ENCODE measurements at regions not wholly inside any gene's neighbourhood (a gene's known extent, or its start where the extent isn't known, plus 50 kb on each side); places are given as distances from the start of the nearest gene placed in this dataset.

DNA sequence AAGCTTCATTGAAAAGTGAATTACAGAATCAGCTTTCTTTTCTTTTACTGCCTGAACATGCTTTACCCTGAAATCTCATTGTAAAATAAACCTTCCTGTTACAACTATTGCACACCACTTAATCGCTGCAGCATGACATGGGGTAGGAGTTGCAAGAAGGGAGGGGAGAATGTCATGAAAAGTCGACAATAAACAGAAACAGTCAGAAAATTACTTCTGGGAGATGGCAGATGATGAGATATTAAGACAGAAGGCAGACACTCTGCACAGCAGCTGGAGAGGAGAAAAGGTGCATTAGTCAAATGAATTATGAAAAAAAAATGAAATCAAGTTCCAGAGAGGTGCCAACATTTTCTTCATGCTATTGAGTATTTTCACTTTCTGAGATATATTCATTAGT, 287.7 kb downstream of the PCDH7 start:
- Histone ChIP-seq H3K9me3 (ENCODE audit: control insufficient read depth in 2 of 2, insufficient read depth in 1 of 2, low read depth in 1 of 2, low read length in 1 of 2) (peaks cover 0 to 5% of the 10 kb centered on the region in 2 donors), H3K4me1 (ENCODE audit: control insufficient read depth in 3 of 3, insufficient read depth in 2 of 3, low read depth in 1 of 3, low read length in 2 of 3) (no peaks in the 10 kb centered on the region), H3K27me3 (ENCODE audit: control insufficient read depth in 3 of 3, insufficient read depth in 3 of 3, low read length in 3 of 3) (no peaks in the 10 kb centered on the region), H3K36me3 (ENCODE audit: control insufficient read depth in 3 of 3, insufficient read depth in 2 of 3, low read depth in 1 of 3, low read length in 3 of 3) (no peaks in the 10 kb centered on the region), H3K27ac (ENCODE audit: low read depth in 1 of 3, low read length in 2 of 3) (no peak overlapping the region), H3K4me3 (ENCODE audit: low read depth in 1 of 3, low read length in 3 of 3) (no peak overlapping the region)
- FAIRE-seq = no peak
- 71 to 81% (median 72%) methylated on average over 2 of the region's 2 CpGs for WGBS, 3 donors
- DNase-seq = no peak

DNA sequence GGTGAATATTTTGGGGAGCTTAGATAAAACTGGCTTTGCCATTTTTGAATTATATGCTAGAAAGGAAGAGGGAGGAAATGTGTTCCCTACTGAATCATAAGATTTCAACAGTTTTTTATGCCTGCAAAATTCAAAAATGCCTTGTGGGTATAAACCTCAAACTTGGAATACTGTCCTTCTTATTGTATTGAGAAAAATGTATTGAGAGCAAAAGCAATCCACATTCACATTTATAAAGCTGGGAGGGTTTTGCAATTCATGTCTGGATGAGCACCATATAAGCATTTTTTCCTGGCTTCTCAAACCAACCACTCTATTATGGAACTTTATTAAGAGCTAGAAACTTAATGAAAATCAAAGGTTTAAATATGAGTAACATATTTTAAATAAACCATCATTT, 289.8 kb downstream of the PCDH7 start:
- Histone ChIP-seq H3K4me3 (ENCODE audit: low read depth in 1 of 3, low read length in 3 of 3) (no peak overlapping the region), H3K36me3 (ENCODE audit: control insufficient read depth in 3 of 3, insufficient read depth in 2 of 3, low read depth in 1 of 3, low read length in 3 of 3) (no peaks in the 10 kb centered on the region), H3K4me1 (ENCODE audit: control insufficient read depth in 3 of 3, insufficient read depth in 2 of 3, low read depth in 1 of 3, low read length in 2 of 3) (no peaks in the 10 kb centered on the region), H3K27ac (ENCODE audit: low read depth in 1 of 3, low read length in 2 of 3) (no peak overlapping the region), H3K9me3 (ENCODE audit: control insufficient read depth in 2 of 2, insufficient read depth in 1 of 2, low read depth in 1 of 2, low read length in 1 of 2) (no peaks in the 10 kb centered on the region), H3K27me3 (ENCODE audit: control insufficient read depth in 3 of 3, insufficient read depth in 3 of 3, low read length in 3 of 3) (no peaks in the 10 kb centered on the region)
- DNase-seq (no peak), FAIRE-seq (no peak)

- DNase-seq (no peak), FAIRE-seq (no peak)
- Histone ChIP-seq H3K27ac (ENCODE audit: low read depth in 1 of 3, low read length in 2 of 3) (no peak overlapping the region), H3K4me1 (ENCODE audit: control insufficient read depth in 3 of 3, insufficient read depth in 2 of 3, low read depth in 1 of 3, low read length in 2 of 3) (no peaks in the 10 kb centered on the region), H3K27me3 (ENCODE audit: control insufficient read depth in 3 of 3, insufficient read depth in 3 of 3, low read length in 3 of 3) (no peaks in the 10 kb centered on the region), H3K9me3 (ENCODE audit: control insufficient read depth in 2 of 2, insufficient read depth in 1 of 2, low read depth in 1 of 2, low read length in 1 of 2) (no peaks in the 10 kb centered on the region), H3K4me3 (ENCODE audit: low read depth in 1 of 3, low read length in 3 of 3) (no peak overlapping the region), H3K36me3 (ENCODE audit: control insufficient read depth in 3 of 3, insufficient read depth in 2 of 3, low read depth in 1 of 3, low read length in 3 of 3) (no peaks in the 10 kb centered on the region)
- 70 to 88% (median 75%) methylated on average over 3 of the region's 3 CpGs for WGBS, 3 donors
Measured at GRCh38 chr4:31015123-31015522, 295.0 kb downstream of the PCDH7 start.

DNA sequence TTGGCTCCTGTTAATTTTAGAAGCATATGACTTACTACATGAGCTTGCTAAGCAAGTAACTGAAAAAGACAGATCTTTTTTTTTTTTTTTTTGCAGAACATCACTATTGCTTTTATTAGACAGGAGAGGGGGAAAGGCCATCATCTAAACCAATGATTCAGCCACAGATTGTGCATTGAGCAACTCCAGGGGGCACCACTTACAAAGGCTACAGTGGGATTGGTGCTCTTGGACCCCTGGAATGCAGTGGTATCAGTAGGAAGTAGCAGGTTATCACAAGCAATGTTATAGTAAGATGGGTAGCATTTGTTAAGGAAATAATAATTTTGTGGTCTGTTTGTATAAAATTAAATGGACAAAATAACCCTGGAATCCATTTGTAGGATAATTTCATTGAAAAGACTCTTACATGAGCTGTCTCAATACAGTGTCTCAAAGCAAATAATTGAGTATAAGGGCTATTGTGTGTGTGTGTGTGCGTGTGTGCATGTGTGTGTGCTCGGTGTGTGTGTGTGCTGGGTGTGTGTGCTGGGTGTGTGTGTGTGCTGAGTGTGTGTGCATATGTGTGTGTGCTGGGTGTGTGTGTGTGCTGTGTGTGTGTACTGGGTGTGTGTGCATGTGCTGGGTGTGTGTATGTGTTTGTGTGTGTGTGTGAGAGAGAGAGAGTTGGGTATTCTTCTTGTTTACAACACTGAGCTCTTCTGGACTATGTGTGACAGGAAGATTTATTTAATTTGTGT, 296.3 kb downstream of the PCDH7 start:
- FAIRE-seq (no peak), DNase-seq (no peak)
- no peaks in the 10 kb centered on the region for H3K9me3 ChIP-seq (ENCODE audit: control insufficient read depth in 2 of 2, insufficient read depth in 1 of 2, low read depth in 1 of 2, low read length in 1 of 2)
- no peaks in the 10 kb centered on the region for H3K36me3 ChIP-seq (ENCODE audit: control insufficient read depth in 3 of 3, insufficient read depth in 2 of 3, low read depth in 1 of 3, low read length in 3 of 3)
- H3K4me3 ChIP-seq (ENCODE audit: low read depth in 1 of 3, low read length in 3 of 3) = no peak overlapping the region
- no peak overlapping the region for H3K27ac ChIP-seq (ENCODE audit: low read depth in 1 of 3, low read length in 2 of 3)
- H3K4me1 ChIP-seq (ENCODE audit: control insufficient read depth in 3 of 3, insufficient read depth in 2 of 3, low read depth in 1 of 3, low read length in 2 of 3) = peaks cover 0 to 5% (median 0%) of the 10 kb centered on the region in 3 donors
- WGBS, 3 donors = 91 to 96% (median 94%) methylated on average over 2 of the region's 2 CpGs
- no peaks in the 10 kb centered on the region for H3K27me3 ChIP-seq (ENCODE audit: control insufficient read depth in 3 of 3, insufficient read depth in 3 of 3, low read length in 3 of 3)

DNA sequence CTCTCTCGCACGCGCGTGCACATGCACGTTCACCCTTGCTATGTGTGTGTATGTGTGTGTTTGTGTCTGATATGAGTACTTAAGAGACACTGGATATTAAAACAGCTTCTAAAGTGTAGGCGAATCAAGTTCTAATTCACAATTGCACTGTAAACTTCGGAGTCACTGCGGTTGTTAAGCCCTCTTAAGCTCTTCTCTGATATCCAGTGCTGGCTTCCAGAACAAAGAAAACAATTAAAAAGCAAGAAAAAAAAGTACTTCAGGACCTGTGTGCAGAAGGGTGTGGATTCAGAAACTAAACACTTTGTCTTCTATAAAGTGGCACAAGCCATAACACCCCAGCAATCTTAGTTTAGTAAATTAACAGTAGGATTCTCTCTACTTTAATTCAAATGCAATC, 300.2 kb downstream of the PCDH7 start:
- H3K4me1 ChIP-seq (ENCODE audit: control insufficient read depth in 3 of 3, insufficient read depth in 2 of 3, low read depth in 1 of 3, low read length in 2 of 3) = peaks cover 0 to 5% (median 0%) of the 10 kb centered on the region in 3 donors
- no peaks in the 10 kb centered on the region for H3K9me3 ChIP-seq (ENCODE audit: control insufficient read depth in 2 of 2, insufficient read depth in 1 of 2, low read depth in 1 of 2, low read length in 1 of 2)
- no peak for DNase-seq
- no peak for FAIRE-seq
- WGBS, 3 donors = 71 to 77% (median 73%) methylated on average over 8 of the region's 8 CpGs
- H3K4me3 ChIP-seq (ENCODE audit: low read depth in 1 of 3, low read length in 3 of 3) = no peak overlapping the region
- no peak overlapping the region for H3K27ac ChIP-seq (ENCODE audit: low read depth in 1 of 3, low read length in 2 of 3)
- H3K36me3 ChIP-seq (ENCODE audit: control insufficient read depth in 3 of 3, insufficient read depth in 2 of 3, low read depth in 1 of 3, low read length in 3 of 3) = no peaks in the 10 kb centered on the region
- H3K27me3 ChIP-seq (ENCODE audit: control insufficient read depth in 3 of 3, insufficient read depth in 3 of 3, low read length in 3 of 3) = no peaks in the 10 kb centered on the region

- no peaks in the 10 kb centered on the region for H3K36me3 ChIP-seq (ENCODE audit: control insufficient read depth in 3 of 3, insufficient read depth in 2 of 3, low read depth in 1 of 3, low read length in 3 of 3)
- DNase-seq (no peak), FAIRE-seq (no peak)
- 66 to 70% (median 67%) methylated on average over 2 of the region's 2 CpGs for WGBS, 3 donors
- no peaks in the 10 kb centered on the region for H3K27me3 ChIP-seq (ENCODE audit: control insufficient read depth in 3 of 3, insufficient read depth in 3 of 3, low read length in 3 of 3)
- H3K9me3 ChIP-seq (ENCODE audit: control insufficient read depth in 2 of 2, insufficient read depth in 1 of 2, low read depth in 1 of 2, low read length in 1 of 2) = no peaks in the 10 kb centered on the region
- H3K27ac ChIP-seq (ENCODE audit: low read depth in 1 of 3, low read length in 2 of 3) = no peak overlapping the region
- no peak overlapping the region for H3K4me3 ChIP-seq (ENCODE audit: low read depth in 1 of 3, low read length in 3 of 3)
- peaks cover 0 to 5% (median 0%) of the 10 kb centered on the region in 3 donors for H3K4me1 ChIP-seq (ENCODE audit: control insufficient read depth in 3 of 3, insufficient read depth in 2 of 3, low read depth in 1 of 3, low read length in 2 of 3)
Measured at GRCh38 chr4:31021008-31021407, 300.8 kb downstream of the PCDH7 start.

- Histone ChIP-seq H3K9me3 (ENCODE audit: control insufficient read depth in 2 of 2, insufficient read depth in 1 of 2, low read depth in 1 of 2, low read length in 1 of 2) (no peaks in the 10 kb centered on the region), H3K4me1 (ENCODE audit: control insufficient read depth in 3 of 3, insufficient read depth in 2 of 3, low read depth in 1 of 3, low read length in 2 of 3) (peaks cover 0 to 5% (median 0%) of the 10 kb centered on the region in 3 donors), H3K4me3 (ENCODE audit: low read depth in 1 of 3, low read length in 3 of 3) (peak overlapping the region in 2 of 3 donors; percentile 16 to 36), H3K27me3 (ENCODE audit: control insufficient read depth in 3 of 3, insufficient read depth in 3 of 3, low read length in 3 of 3) (no peaks in the 10 kb centered on the region), H3K36me3 (ENCODE audit: control insufficient read depth in 3 of 3, insufficient read depth in 2 of 3, low read depth in 1 of 3, low read length in 3 of 3) (no peaks in the 10 kb centered on the region), H3K27ac (ENCODE audit: low read depth in 1 of 3, low read length in 2 of 3) (peak overlapping the region in 2 of 3 donors; percentile 29 to 64)
- DNase-seq = peak; percentile 46 to 61
- 9 to 60% (median 31%) methylated on average over 5 of the region's 5 CpGs for WGBS, 3 donors
- FAIRE-seq = no peak
Measured at GRCh38 chr4:31022702-31023101, 302.5 kb downstream of the PCDH7 start.

DNA sequence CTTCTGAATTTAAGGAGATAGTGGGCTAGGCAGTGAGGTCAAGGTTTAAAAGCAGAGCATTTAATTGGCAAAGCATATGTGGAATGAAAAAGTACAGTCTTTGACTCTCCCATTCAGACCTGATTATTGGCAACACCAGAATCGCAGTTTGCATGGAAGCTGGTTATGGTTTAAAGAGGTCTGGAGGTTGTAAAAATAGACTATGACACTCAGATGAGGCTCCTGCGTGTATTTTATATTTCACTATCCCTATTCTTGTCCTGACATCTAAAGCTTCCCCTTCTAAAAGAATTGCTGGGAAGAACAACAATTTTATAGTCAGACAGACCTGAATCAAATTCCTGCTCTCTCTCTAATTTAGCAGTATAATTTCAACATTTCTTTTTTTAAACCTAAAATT, 302.9 kb downstream of the PCDH7 start:
- Histone ChIP-seq H3K27me3 (ENCODE audit: control insufficient read depth in 3 of 3, insufficient read depth in 3 of 3, low read length in 3 of 3) (no peaks in the 10 kb centered on the region), H3K27ac (ENCODE audit: low read depth in 1 of 3, low read length in 2 of 3) (peak overlapping the region in 2 of 3 donors; percentile 29 to 64), H3K9me3 (ENCODE audit: control insufficient read depth in 2 of 2, insufficient read depth in 1 of 2, low read depth in 1 of 2, low read length in 1 of 2) (no peaks in the 10 kb centered on the region), H3K36me3 (ENCODE audit: control insufficient read depth in 3 of 3, insufficient read depth in 2 of 3, low read depth in 1 of 3, low read length in 3 of 3) (no peaks in the 10 kb centered on the region), H3K4me3 (ENCODE audit: low read depth in 1 of 3, low read length in 3 of 3) (peak overlapping the region in 2 of 3 donors; percentile 16 to 36), H3K4me1 (ENCODE audit: control insufficient read depth in 3 of 3, insufficient read depth in 2 of 3, low read depth in 1 of 3, low read length in 2 of 3) (peaks cover 0 to 5% (median 0%) of the 10 kb centered on the region in 3 donors)
- FAIRE-seq (no peak), DNase-seq (no peak)
- 16 to 77% (median 31%) methylated on average over 2 of the region's 2 CpGs for WGBS, 3 donors

DNA sequence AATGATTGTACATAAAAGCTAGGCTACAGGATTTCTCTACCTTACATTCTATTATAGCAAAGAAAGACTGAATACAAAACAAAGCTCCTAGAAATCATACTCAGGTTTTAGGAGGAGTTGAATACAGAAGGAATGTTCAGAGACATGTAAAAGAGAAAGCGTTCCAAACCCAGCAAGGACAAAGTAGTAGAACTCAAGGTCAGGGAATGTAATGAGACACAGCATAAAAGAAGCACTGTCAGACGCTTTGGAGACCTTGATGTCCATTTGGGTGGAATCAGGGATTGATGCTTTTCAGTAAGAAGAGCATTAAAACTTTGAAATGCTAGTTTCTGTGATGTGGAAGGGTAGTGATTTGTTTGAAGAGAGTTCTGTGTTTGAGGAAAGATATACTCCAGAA, 303.6 kb downstream of the PCDH7 start:
- Histone ChIP-seq H3K4me1 (ENCODE audit: control insufficient read depth in 3 of 3, insufficient read depth in 2 of 3, low read depth in 1 of 3, low read length in 2 of 3) (peaks cover 0 to 5% (median 0%) of the 10 kb centered on the region in 3 donors), H3K9me3 (ENCODE audit: control insufficient read depth in 2 of 2, insufficient read depth in 1 of 2, low read depth in 1 of 2, low read length in 1 of 2) (no peaks in the 10 kb centered on the region), H3K4me3 (ENCODE audit: low read depth in 1 of 3, low read length in 3 of 3) (no peak overlapping the region), H3K27ac (ENCODE audit: low read depth in 1 of 3, low read length in 2 of 3) (no peak overlapping the region), H3K36me3 (ENCODE audit: control insufficient read depth in 3 of 3, insufficient read depth in 2 of 3, low read depth in 1 of 3, low read length in 3 of 3) (no peaks in the 10 kb centered on the region), H3K27me3 (ENCODE audit: control insufficient read depth in 3 of 3, insufficient read depth in 3 of 3, low read length in 3 of 3) (no peaks in the 10 kb centered on the region)
- FAIRE-seq (no peak), DNase-seq (no peak)
- 45 to 72% (median 67%) methylated on average over 2 of the region's 2 CpGs for WGBS, 3 donors

All from small intestine (tissue), 7 donors.